ENCODE measurements at regions not wholly inside any gene's neighbourhood (a gene's known extent, or its start where the extent isn't known, plus 50 kb on each side); places are given as distances from the start of the nearest gene placed in this dataset.

- CTCF ChIA-PET, result no interaction called here
- no peak for DNase-seq (ENCODE audit: low spot score)
- H3K27ac ChIP-seq (ENCODE audit: low read depth, low read length, poor library complexity, severe bottlenecking), result no peak overlapping the region
Measured at GRCh38 chr18:44286049-44286448, 394.6 kb upstream of the SETBP1 start.

GRCh38 chr18:44290366-44290977 is 390.2 kb upstream of the SETBP1 start:
- BruUV-seq (replicated peaks), result no TSS peak
- H3K4me3 ChIP-seq (ENCODE audit: low read depth, low read length, poor library complexity, severe bottlenecking), result no peak overlapping the region
- TF ChIP-seq CTCF (conservative IDR thresholded peaks at IDR 0.05; ENCODE audit: low read depth, low read length) (no peak), EZH2 (IDR thresholded peaks at IDR 0.05; ENCODE audit: borderline replicate concordance, low read depth, low read length, poor library complexity, severe bottlenecking) (no peak)
- no peak for DNase-seq (ENCODE audit: low spot score)
- no peaks in the 10 kb centered on the region for H3K4me1 ChIP-seq (ENCODE audit: insufficient read depth, low read length, poor library complexity, severe bottlenecking)
- H3K36me3 ChIP-seq (ENCODE audit: insufficient read depth, low read length, poor library complexity, severe bottlenecking), result no peaks in the 10 kb centered on the region
- ChIA-PET POLR2A (ENCODE audit: low non-redundant PET) (no interaction called here), CTCF (no interaction called here)
- no peaks in the 10 kb centered on the region for H3K27me3 ChIP-seq (replicated peaks; ENCODE audit: insufficient read depth, low read depth, low read length, poor library complexity)
- no peaks in the 10 kb centered on the region for H3K9me3 ChIP-seq (ENCODE audit: low read depth, low read length, poor library complexity, severe bottlenecking)
- H3K27ac ChIP-seq (ENCODE audit: low read depth, low read length, poor library complexity, severe bottlenecking), result no peak overlapping the region
- intact Hi-C loops (cut with micrococcal nuclease; ENCODE audit: unreplicated experiment), result no loop called here

More at GRCh38 chr18:44286049-44286448, 394.6 kb upstream of the SETBP1 start:
- no peaks in the 10 kb centered on the region for H3K4me1 ChIP-seq (ENCODE audit: insufficient read depth, low read length, poor library complexity, severe bottlenecking)
- no peaks in the 10 kb centered on the region for H3K9me3 ChIP-seq (ENCODE audit: low read depth, low read length, poor library complexity, severe bottlenecking)
- H3K36me3 ChIP-seq (ENCODE audit: insufficient read depth, low read length, poor library complexity, severe bottlenecking), result no peaks in the 10 kb centered on the region
- BruUV-seq (replicated peaks), result no TSS peak
- H3K27me3 ChIP-seq (replicated peaks; ENCODE audit: insufficient read depth, low read depth, low read length, poor library complexity), result no peaks in the 10 kb centered on the region
- intact Hi-C loops (cut with micrococcal nuclease; ENCODE audit: unreplicated experiment), result no loop called here
- H3K4me3 ChIP-seq (ENCODE audit: low read depth, low read length, poor library complexity, severe bottlenecking), result no peak overlapping the region
- TF ChIP-seq CTCF (conservative IDR thresholded peaks at IDR 0.05; ENCODE audit: low read depth, low read length) (no peak), EZH2 (IDR thresholded peaks at IDR 0.05; ENCODE audit: borderline replicate concordance, low read depth, low read length, poor library complexity, severe bottlenecking) (no peak)
- POLR2A ChIA-PET (ENCODE audit: low non-redundant PET), result no interaction called here

- Histone ChIP-seq H3K4me1 (ENCODE audit: insufficient read depth, low read length, poor library complexity, severe bottlenecking) (no peaks in the 10 kb centered on the region), H3K36me3 (ENCODE audit: insufficient read depth, low read length, poor library complexity, severe bottlenecking) (no peaks in the 10 kb centered on the region), H3K27me3 (replicated peaks; ENCODE audit: insufficient read depth, low read depth, low read length, poor library complexity) (no peaks in the 10 kb centered on the region), H3K4me3 (ENCODE audit: low read depth, low read length, poor library complexity, severe bottlenecking) (no peak overlapping the region), H3K27ac (ENCODE audit: low read depth, low read length, poor library complexity, severe bottlenecking) (no peak overlapping the region), H3K9me3 (ENCODE audit: low read depth, low read length, poor library complexity, severe bottlenecking) (no peaks in the 10 kb centered on the region)
- intact Hi-C loops (cut with micrococcal nuclease; ENCODE audit: unreplicated experiment), result no loop called here
- DNase-seq (ENCODE audit: low spot score), result no peak
- no TSS peak for BruUV-seq (replicated peaks)
- TF ChIP-seq CTCF (conservative IDR thresholded peaks at IDR 0.05; ENCODE audit: low read depth, low read length) (no peak), EZH2 (IDR thresholded peaks at IDR 0.05; ENCODE audit: borderline replicate concordance, low read depth, low read length, poor library complexity, severe bottlenecking) (no peak)
- ChIA-PET POLR2A (ENCODE audit: low non-redundant PET) (no interaction called here), CTCF (no interaction called here)
Measured at GRCh38 chr18:44298566-44298965, 382.1 kb upstream of the SETBP1 start.

Data from A673 (cell line).